ENCODE measurements at regions not wholly inside any gene's neighbourhood (a gene's known extent, or its start where the extent isn't known, plus 50 kb on each side); places are given as distances from the start of the nearest gene placed in this dataset.

GRCh38 chr16:5736209-5736930 is 638.8 kb upstream of the EEF2KMT start:
- ChIA-PET POLR2A (no interaction called here), CTCF (ENCODE audit: low intra/inter-chr PET ratio, low total read pairs) (no interaction called here)
- BruUV-seq (replicated peaks): no TSS peak
- Histone ChIP-seq H3K36me3 (replicated peaks in 1 of 2; ENCODE audit: control insufficient read depth in 1 of 2, insufficient read depth in 2 of 2, low read length in 2 of 2) (no peaks in the 10 kb centered on the region), H3K27me3 (ENCODE audit: control insufficient read depth in 1 of 2, insufficient read depth in 2 of 2, low read length in 2 of 2) (no peaks in the 10 kb centered on the region; a peak in 2 of 5 replicates), H4K20me1 (ENCODE audit: insufficient read depth, low read length) (no peaks in the 10 kb centered on the region), H3K4me3 (replicated peaks in 1 of 3; ENCODE audit: insufficient read depth in 1 of 3, low read depth in 2 of 3, low read length in 3 of 3) (no peak overlapping the region), H3K9me3 (ENCODE audit: low read length) (no peaks in the 10 kb centered on the region), H3K4me2 (ENCODE audit: low read depth, low read length) (no peak overlapping the region), H3K27ac (ENCODE audit: extremely low read length, insufficient read depth, low read length) (no peak overlapping the region), H3K79me2 (ENCODE audit: insufficient read depth, low read length) (no peaks in the 10 kb centered on the region), H2AFZ (ENCODE audit: low read length) (no peak overlapping the region), H3K9ac (ENCODE audit: insufficient read depth, low read depth, low read length) (no peak overlapping the region), H3K4me1 (ENCODE audit: insufficient read depth, low read length) (no peaks in the 10 kb centered on the region)
- no peak for DNase-seq (ENCODE audit: low spot score)
- ATAC-seq: no peak
- in situ Hi-C loops (cut with HindIII; ENCODE audit: extremely low pct_ligation_motif_present, low pct_unique_long_range_greater_than_20kb): no loop called here
- FAIRE-seq: no peak
- intact Hi-C loops (cut with micrococcal nuclease; ENCODE audit: unreplicated experiment): no loop called here
- 3% methylated on average over 12 of the region's 13 CpGs for WGBS (ENCODE audit: low lambda C conversion rate)
- TF ChIP-seq, protein P1, sequence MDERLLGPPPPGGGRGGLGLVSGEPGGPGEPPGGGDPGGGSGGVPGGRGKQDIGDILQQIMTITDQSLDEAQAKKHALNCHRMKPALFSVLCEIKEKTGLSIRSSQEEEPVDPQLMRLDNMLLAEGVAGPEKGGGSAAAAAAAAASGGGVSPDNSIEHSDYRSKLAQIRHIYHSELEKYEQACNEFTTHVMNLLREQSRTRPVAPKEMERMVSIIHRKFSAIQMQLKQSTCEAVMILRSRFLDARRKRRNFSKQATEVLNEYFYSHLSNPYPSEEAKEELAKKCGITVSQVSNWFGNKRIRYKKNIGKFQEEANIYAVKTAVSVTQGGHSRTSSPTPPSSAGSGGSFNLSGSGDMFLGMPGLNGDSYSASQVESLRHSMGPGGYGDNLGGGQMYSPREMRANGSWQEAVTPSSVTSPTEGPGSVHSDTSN (CRISPR knock-in tag; IDR thresholded peaks at IDR 0.05): no peak
- TF ChIP-seq YEATS4 (CRISPR knock-in tag; IDR thresholded peaks at IDR 0.05; ENCODE audit: borderline replicate concordance): no peak
- TF ChIP-seq, protein P2, sequence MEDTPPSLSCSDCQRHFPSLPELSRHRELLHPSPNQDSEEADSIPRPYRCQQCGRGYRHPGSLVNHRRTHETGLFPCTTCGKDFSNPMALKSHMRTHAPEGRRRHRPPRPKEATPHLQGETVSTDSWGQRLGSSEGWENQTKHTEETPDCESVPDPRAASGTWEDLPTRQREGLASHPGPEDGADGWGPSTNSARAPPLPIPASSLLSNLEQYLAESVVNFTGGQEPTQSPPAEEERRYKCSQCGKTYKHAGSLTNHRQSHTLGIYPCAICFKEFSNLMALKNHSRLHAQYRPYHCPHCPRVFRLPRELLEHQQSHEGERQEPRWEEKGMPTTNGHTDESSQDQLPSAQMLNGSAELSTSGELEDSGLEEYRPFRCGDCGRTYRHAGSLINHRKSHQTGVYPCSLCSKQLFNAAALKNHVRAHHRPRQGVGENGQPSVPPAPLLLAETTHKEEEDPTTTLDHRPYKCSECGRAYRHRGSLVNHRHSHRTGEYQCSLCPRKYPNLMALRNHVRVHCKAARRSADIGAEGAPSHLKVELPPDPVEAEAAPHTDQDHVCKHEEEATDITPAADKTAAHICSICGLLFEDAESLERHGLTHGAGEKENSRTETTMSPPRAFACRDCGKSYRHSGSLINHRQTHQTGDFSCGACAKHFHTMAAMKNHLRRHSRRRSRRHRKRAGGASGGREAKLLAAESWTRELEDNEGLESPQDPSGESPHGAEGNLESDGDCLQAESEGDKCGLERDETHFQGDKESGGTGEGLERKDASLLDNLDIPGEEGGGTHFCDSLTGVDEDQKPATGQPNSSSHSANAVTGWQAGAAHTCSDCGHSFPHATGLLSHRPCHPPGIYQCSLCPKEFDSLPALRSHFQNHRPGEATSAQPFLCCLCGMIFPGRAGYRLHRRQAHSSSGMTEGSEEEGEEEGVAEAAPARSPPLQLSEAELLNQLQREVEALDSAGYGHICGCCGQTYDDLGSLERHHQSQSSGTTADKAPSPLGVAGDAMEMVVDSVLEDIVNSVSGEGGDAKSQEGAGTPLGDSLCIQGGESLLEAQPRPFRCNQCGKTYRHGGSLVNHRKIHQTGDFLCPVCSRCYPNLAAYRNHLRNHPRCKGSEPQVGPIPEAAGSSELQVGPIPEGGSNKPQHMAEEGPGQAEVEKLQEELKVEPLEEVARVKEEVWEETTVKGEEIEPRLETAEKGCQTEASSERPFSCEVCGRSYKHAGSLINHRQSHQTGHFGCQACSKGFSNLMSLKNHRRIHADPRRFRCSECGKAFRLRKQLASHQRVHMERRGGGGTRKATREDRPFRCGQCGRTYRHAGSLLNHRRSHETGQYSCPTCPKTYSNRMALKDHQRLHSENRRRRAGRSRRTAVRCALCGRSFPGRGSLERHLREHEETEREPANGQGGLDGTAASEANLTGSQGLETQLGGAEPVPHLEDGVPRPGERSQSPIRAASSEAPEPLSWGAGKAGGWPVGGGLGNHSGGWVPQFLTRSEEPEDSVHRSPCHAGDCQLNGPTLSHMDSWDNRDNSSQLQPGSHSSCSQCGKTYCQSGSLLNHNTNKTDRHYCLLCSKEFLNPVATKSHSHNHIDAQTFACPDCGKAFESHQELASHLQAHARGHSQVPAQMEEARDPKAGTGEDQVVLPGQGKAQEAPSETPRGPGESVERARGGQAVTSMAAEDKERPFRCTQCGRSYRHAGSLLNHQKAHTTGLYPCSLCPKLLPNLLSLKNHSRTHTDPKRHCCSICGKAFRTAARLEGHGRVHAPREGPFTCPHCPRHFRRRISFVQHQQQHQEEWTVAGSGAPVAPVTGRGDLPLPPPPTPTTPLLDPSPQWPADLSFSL (CRISPR knock-in tag; IDR thresholded peaks at IDR 0.05): no peak
- no peak for TF ChIP-seq ZNF713 (CRISPR knock-in tag; IDR thresholded peaks at IDR 0.05)
- no peak for TF ChIP-seq MED13 (CRISPR knock-in tag; IDR thresholded peaks at IDR 0.05)
- TF ChIP-seq ZNF142 (CRISPR knock-in tag; IDR thresholded peaks at IDR 0.05): no peak
- no peak for TF ChIP-seq CREB3 (CRISPR knock-in tag; IDR thresholded peaks at IDR 0.05)
- no peak for TF ChIP-seq CCAR2 (optimal IDR thresholded peaks at IDR 0.05; ENCODE audit: low read depth, low read length)

Data from HepG2 (cell line).